LNCaP clone FGC (cell line): ENCODE measurements at regions not wholly inside any gene's neighbourhood (a gene's known extent, or its start where the extent isn't known, plus 50 kb on each side); places are given as distances from the start of the nearest gene placed in this dataset.

Experiments
- DNase-seq: peaks from one replicate; pipeline ENCODE4 v3.0.0-alpha.2; 2011; ENCODE audit warnings: low read depth
- H3K4me3 ChIP-seq: 2 replicates; pipeline ENCODE4 v1.5.1; 2011; ENCODE audit warnings: mild to moderate bottlenecking, low read depth, low read length, control low read depth
- TF ChIP-seq, protein P1 (sequence below): IDR thresholded peaks from 2 replicates; pipeline ENCODE4 v1.5.1; 2012; ENCODE audit warnings: mild to moderate bottlenecking; ENCODE audit not compliant: control insufficient read depth, insufficient read depth; ENCODE audit errors: extremely low read depth

DNA sequence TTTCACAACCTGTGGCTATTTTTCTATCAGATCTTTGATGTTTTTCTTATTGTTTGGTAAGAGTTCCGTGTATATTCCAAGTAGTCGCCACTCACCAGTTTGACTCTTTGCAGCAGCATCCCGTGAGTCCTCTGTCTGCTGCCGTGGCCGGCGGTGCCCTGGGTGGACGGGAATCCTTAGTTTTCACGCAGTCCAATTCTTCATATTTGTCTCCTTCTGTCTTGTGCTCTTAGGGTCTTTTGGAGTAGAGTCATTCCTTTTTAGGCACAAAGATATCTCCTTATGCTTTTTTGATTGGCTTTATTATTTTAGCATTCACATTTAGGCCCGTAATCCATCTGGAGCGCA is 94.9 kb upstream of the MSX1 start:
- TF ChIP-seq, protein P1, sequence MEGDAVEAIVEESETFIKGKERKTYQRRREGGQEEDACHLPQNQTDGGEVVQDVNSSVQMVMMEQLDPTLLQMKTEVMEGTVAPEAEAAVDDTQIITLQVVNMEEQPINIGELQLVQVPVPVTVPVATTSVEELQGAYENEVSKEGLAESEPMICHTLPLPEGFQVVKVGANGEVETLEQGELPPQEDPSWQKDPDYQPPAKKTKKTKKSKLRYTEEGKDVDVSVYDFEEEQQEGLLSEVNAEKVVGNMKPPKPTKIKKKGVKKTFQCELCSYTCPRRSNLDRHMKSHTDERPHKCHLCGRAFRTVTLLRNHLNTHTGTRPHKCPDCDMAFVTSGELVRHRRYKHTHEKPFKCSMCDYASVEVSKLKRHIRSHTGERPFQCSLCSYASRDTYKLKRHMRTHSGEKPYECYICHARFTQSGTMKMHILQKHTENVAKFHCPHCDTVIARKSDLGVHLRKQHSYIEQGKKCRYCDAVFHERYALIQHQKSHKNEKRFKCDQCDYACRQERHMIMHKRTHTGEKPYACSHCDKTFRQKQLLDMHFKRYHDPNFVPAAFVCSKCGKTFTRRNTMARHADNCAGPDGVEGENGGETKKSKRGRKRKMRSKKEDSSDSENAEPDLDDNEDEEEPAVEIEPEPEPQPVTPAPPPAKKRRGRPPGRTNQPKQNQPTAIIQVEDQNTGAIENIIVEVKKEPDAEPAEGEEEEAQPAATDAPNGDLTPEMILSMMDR: no peak
- DNase-seq: no peak

DNA sequence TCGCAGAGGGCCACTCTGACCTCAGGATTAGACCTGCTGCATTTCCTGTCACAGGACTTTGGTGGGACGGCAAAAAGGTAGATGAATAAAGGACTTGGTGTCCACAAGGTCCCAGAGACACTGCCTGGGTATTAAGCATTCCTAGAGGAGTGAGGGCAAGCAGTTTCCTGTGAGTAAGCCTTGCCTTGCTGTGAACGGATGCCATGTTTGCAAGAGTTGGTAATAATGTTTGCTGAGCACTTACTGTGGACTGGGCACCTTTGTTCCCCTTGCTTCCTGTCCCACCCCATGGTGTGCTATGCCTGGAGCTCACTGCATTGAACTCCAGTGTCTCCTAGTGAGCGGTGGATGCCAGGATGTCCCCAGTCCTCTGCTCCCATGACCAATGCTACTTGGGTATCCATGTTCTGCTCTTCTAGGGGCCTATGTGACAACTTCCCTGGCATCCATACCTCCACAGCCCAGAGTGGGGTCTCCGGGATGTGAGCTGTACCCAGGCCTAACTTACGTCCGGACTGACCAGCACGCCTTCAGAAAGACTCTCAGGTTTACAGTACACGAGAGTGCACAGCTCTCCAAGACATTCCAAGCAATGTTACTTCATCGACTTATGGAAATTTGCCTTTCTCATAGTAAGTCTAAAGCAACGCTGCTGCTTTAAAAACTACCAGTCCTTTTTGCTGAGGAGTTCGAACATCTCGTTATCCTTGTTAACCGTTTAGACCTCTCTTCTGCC is 95.5 kb upstream of the MSX1 start:
- H3K4me3 ChIP-seq: no peak overlapping the region
- DNase-seq: no peak
- TF ChIP-seq, protein P1: no peak

More for the DNA sequence above, 94.9 kb upstream of the MSX1 start:
- no peak overlapping the region for H3K4me3 ChIP-seq

DNA sequence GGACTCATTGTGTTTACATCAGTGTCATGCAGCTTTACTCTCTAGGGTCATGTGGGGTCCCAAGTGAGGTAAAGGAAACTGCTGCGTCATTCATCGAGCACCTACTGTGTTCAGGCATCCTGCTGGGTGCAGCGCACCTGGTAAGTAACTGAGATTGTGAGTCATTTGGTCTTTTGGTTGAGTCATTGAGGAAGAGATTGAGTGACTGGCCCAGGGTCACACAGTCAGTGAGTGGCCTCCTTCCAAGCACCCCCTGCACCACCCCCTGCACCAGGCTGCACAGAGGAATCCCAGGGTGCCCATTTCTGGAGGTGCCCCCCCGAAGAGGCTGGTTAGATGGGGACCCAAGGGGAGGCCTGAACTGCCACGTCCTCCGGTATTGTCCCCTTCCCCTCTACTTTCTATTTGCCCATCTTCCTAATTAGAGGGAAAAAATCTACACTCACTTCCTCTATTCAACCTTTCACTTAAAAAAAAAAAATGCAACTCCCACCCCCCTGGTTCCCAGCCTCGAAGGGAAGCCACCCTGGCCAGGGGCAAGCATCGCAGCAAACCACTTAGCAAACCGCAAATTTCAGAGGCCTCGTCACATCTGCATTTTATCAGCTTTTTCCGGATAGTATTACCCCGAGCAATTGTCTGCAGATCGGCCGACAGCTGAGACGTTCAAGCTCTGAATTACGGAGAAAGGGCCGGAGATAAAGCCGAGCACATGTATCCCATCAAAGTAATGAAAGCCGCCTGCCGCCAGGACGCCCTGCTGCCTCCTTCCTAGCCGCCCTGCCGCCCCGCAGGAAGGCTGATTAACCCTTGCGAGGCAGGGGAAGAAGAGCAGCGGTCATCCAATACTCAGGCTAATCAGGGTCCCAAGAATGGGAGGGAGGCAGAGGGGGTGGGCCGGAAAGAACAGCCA is 96.3 kb upstream of the MSX1 start:
- DNase-seq: no peak
- no peak overlapping the region for H3K4me3 ChIP-seq
- TF ChIP-seq, protein P1: no peak

DNA sequence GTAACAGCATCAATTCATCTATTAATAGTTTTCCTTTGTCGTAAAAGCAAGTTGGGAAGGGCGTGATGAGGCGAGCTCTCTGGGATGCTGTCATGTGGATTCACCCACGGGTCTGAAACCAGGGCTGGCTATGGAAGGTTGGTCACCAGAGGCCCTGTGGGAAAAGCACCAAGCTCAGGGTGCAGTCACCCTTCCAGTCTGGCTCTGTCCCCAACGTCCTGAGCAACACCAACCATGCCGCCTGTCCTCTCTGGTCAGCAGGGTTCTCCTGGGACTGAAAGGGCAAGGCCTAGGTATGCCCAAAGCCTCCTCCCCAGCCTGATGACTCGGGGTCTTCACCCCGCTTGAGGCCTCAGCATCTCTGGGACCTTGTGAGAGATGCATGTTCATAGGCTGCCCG is 97.2 kb upstream of the MSX1 start:
- TF ChIP-seq, protein P1: no peak
- no peak overlapping the region for H3K4me3 ChIP-seq
- no peak for DNase-seq

GRCh38 chr4:4761128-4761982 is 98.1 kb upstream of the MSX1 start:
- DNase-seq: no peak
- H3K4me3 ChIP-seq: no peak overlapping the region
- TF ChIP-seq, protein P1: no peak

DNA sequence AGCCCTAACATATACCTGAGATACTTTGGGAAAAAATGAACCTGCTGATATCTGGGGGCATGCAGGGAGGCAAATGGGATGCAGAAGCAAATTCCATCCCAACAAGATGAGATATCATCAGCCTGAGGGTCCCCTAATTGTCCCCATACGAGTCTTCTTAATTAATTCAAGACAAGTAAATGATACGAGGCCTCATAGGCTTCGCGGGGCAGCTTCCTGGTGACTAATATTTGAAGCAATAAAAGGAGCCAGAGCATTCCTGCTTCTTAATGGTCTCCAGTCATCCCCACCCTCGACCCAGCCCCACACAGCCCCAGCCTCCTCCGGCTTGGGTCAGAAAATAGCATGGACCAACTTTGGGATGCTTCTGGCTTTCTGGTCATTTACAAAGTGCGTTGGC is 99.6 kb upstream of the MSX1 start:
- no peak overlapping the region for H3K4me3 ChIP-seq
- DNase-seq: no peak
- TF ChIP-seq, protein P1: no peak
